ENCODE measurements at regions not wholly inside any gene's neighbourhood (a gene's known extent, or its start where the extent isn't known, plus 50 kb on each side); places are given as distances from the start of the nearest gene placed in this dataset.

DNA sequence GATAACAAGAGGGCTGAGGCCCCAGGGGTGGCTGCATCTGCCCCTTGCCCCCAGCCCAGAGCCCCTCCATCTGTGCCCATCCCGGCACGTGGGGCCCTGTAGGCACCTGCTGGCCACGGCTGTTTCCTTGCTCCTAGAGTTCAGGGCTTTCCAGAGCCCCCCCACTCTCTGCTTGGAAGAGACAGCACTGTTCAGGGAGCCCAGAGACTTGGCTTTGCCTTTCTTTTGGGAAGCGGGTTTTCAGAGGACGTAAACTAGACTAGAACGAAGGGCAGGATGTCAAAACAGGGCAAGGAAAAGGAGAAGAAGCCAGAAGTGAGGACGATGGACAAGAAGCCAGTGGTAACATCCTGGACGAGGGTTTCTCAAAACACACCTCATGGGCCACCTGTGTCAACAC is 163.3 kb upstream of the LHX5 start (continued):
- TF ChIP-seq ZFP36 (IDR thresholded peaks at IDR 0.05; ENCODE audit: borderline replicate concordance, partially characterized antibody) (no peak), ZSCAN20 (CRISPR knock-in tag; IDR thresholded peaks at IDR 0.05) (no peak), HEYL (CRISPR knock-in tag; IDR thresholded peaks at IDR 0.05) (no peak), CBX2 (IDR thresholded peaks at IDR 0.05; ENCODE audit: borderline replicate concordance, low read depth) (no peak), HOXB13 (CRISPR knock-in tag; IDR thresholded peaks at IDR 0.05; ENCODE audit: low read depth) (no peak)

DNA sequence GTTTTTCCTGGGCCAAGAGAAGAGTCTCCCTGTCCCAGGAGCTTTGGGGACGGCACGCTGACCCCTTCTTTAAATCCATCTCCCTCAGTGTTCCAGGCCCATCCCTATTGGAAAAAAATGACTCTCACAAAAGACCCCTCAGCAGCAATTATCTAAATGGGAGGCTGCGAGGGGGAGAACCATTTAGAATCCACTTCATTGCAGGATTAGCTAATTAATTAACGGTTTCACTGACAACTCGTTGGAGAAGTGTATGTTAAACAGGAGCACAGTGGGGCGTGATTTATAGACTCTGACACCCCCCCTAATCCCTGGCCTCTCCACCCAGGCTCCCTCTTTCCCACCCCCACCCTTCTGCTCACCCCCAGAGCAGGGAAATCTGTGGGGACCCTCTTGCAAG is 162.8 kb upstream of the LHX5 start:
- no peak overlapping the region for H3K4me2 ChIP-seq
- CTCF ChIA-PET, result no interaction called here
- TF ChIP-seq RAD21 (conservative IDR thresholded peaks at IDR 0.05 in 1 of 2, IDR thresholded peaks at IDR 0.05 in 1 of 2) (no peak), NR3C1 (IDR thresholded peaks at IDR 0.05) (no peak), CEBPB (IDR thresholded peaks at IDR 0.05) (no peak), RARB (CRISPR knock-in tag; IDR thresholded peaks at IDR 0.05) (no peak), FOXS1 (CRISPR knock-in tag; IDR thresholded peaks at IDR 0.05) (no peak), CBX8 (IDR thresholded peaks at IDR 0.05) (no peak), NPAS2 (CRISPR knock-in tag; IDR thresholded peaks at IDR 0.05; ENCODE audit: borderline replicate concordance) (no peak), EHF (CRISPR knock-in tag; IDR thresholded peaks at IDR 0.05) (no peak), EP300 (IDR thresholded peaks at IDR 0.05) (no peak), CHD4 (IDR thresholded peaks at IDR 0.05; ENCODE audit: borderline replicate concordance) (no peak), EHMT2 (IDR thresholded peaks at IDR 0.05; ENCODE audit: low read depth) (no peak), JUNB (IDR thresholded peaks at IDR 0.05) (no peak), SREBF2 (IDR thresholded peaks at IDR 0.05) (no peak), JUN (IDR thresholded peaks at IDR 0.05) (no peak)
- TF ChIP-seq, protein P1, sequence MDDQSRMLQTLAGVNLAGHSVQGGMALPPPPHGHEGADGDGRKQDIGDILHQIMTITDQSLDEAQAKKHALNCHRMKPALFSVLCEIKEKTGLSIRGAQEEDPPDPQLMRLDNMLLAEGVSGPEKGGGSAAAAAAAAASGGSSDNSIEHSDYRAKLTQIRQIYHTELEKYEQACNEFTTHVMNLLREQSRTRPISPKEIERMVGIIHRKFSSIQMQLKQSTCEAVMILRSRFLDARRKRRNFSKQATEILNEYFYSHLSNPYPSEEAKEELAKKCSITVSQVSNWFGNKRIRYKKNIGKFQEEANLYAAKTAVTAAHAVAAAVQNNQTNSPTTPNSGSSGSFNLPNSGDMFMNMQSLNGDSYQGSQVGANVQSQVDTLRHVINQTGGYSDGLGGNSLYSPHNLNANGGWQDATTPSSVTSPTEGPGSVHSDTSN (IDR thresholded peaks at IDR 0.05), result no peak
- TF ChIP-seq, protein P2, sequence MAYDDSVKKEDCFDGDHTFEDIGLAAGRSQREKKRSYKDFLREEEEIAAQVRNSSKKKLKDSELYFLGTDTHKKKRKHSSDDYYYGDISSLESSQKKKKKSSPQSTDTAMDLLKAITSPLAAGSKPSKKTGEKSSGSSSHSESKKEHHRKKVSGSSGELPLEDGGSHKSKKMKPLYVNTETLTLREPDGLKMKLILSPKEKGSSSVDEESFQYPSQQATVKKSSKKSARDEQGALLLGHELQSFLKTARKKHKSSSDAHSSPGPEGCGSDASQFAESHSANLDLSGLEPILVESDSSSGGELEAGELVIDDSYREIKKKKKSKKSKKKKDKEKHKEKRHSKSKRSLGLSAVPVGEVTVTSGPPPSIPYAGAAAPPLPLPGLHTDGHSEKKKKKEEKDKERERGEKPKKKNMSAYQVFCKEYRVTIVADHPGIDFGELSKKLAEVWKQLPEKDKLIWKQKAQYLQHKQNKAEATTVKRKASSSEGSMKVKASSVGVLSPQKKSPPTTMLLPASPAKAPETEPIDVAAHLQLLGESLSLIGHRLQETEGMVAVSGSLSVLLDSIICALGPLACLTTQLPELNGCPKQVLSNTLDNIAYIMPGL (CRISPR knock-in tag; IDR thresholded peaks at IDR 0.05; ENCODE audit: borderline replicate concordance), result no peak
- TF ChIP-seq, protein P3, sequence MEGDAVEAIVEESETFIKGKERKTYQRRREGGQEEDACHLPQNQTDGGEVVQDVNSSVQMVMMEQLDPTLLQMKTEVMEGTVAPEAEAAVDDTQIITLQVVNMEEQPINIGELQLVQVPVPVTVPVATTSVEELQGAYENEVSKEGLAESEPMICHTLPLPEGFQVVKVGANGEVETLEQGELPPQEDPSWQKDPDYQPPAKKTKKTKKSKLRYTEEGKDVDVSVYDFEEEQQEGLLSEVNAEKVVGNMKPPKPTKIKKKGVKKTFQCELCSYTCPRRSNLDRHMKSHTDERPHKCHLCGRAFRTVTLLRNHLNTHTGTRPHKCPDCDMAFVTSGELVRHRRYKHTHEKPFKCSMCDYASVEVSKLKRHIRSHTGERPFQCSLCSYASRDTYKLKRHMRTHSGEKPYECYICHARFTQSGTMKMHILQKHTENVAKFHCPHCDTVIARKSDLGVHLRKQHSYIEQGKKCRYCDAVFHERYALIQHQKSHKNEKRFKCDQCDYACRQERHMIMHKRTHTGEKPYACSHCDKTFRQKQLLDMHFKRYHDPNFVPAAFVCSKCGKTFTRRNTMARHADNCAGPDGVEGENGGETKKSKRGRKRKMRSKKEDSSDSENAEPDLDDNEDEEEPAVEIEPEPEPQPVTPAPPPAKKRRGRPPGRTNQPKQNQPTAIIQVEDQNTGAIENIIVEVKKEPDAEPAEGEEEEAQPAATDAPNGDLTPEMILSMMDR (IDR thresholded peaks at IDR 0.05), result no peak
- no peak overlapping the region for H3K4me3 ChIP-seq
- peaks cover 16% of the 10 kb centered on the region for H3K9me3 ChIP-seq
- POLR2A ChIA-PET, result no interaction called here
- no peak overlapping the region for H3K27ac ChIP-seq
- H3K4me1 ChIP-seq, result no peaks in the 10 kb centered on the region
- WGBS (ENCODE audit: missing lambda C conversion rate), result 10% methylated on average over 6 of the region's 6 CpGs
- DNase-seq (ENCODE audit: low read depth in 1 of 2, low spot score in 1 of 2) (no peak), ATAC-seq (no peak), FAIRE-seq (no peak)

DNA sequence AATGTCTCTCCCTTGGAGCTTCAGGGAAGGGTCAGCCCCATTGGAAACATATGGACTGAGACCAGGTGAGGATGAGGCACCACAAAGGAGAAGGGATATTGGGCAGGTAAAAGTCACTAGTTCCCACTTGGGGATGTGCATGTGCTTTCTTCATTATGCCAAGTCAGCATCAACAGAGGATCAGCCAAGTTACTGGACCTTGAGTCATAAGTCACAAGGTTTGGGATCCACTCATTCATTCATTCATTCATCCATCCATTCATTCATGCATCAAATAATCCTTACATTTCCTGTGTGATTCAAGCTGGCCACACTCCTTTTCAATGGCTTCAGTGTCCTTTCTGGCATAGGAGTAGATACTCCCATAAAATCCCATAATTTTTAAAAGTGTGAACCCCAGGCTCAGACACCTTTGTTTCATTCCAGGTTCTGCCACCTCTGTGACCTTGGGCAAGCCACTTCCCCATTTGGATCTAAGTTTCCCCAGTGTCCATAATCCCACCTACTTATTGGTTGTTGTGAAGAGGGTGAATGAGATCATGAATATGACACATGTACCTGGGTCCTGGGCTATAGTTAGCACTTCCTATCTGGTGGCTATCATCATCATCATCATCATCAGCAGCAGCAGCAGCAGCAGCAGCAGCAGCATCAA is 162.1 kb upstream of the LHX5 start:
- ChIA-PET CTCF (no interaction called here), POLR2A (no interaction called here)
- Histone ChIP-seq H3K27ac (no peak overlapping the region), H3K9me3 (peaks cover 16% of the 10 kb centered on the region), H3K4me2 (no peak overlapping the region), H3K4me3 (no peak overlapping the region), H3K4me1 (no peaks in the 10 kb centered on the region)
- FAIRE-seq (no peak), DNase-seq (ENCODE audit: low read depth in 1 of 2, low spot score in 1 of 2) (no peak), ATAC-seq (no peak)
- peak; percentile 78 for TF ChIP-seq MAFK (IDR thresholded peaks at IDR 0.05; ENCODE audit: partially characterized antibody)
- no peak for TF ChIP-seq GATA3 (IDR thresholded peaks at IDR 0.05; ENCODE audit: borderline replicate concordance)
